ENCODE measurements at regions not wholly inside any gene's neighbourhood (a gene's known extent, or its start where the extent isn't known, plus 50 kb on each side); places are given as distances from the start of the nearest gene placed in this dataset.
"Not testable (repeated sequence)": the region's sequence is repeated elsewhere in the genome, so short reads cannot be mapped to it uniquely, and the experiment has no call there.

GRCh38 chr2:67321588-67321903, 75.6 kb upstream of the ETAA1 start:
- ChIA-PET POLR2A (no interaction called here), CTCF (no interaction called here)
- TF ChIP-seq TARDBP (IDR thresholded peaks at IDR 0.05) (no peak), ARNT (IDR thresholded peaks at IDR 0.05) (no peak)
- DNase-seq (ENCODE audit: extremely low spot score) = no peak

GRCh38 chr2:67322353-67323001, 74.7 kb upstream of the ETAA1 start:
- ChIA-PET CTCF (interaction anchor here (0.7 kb wide), 1 partner anchor 518 kb away, joined by 4 read pairs; no protein-coding TSS in a partner anchor), POLR2A (no interaction called here)
- TF ChIP-seq ZNF384 (IDR thresholded peaks at IDR 0.05) (0 out of 2 replicates have a peak, but pooled peaks have one; percentile 36), TARDBP (IDR thresholded peaks at IDR 0.05) (no peak)
- DNase-seq (ENCODE audit: extremely low spot score) = peak; percentile 57

GRCh38 chr2:67323209-67323991, 73.7 kb upstream of the ETAA1 start:
- no peak for TF ChIP-seq L3MBTL2 (conservative IDR thresholded peaks at IDR 0.05)
- TF ChIP-seq BHLHE40 (IDR thresholded peaks at IDR 0.05; ENCODE audit: borderline replicate concordance) = no peak
- no peak for TF ChIP-seq HDGF (IDR thresholded peaks at IDR 0.05; ENCODE audit: borderline replicate concordance)
- no peak for TF ChIP-seq SP1 (IDR thresholded peaks at IDR 0.05)
- TF ChIP-seq FOXA1 (IDR thresholded peaks at IDR 0.05) = no peak
- TF ChIP-seq TARDBP (IDR thresholded peaks at IDR 0.05) = no peak
- TF ChIP-seq CTBP1 (IDR thresholded peaks at IDR 0.05; ENCODE audit: borderline replicate concordance) = no peak
- no peak for TF ChIP-seq LEF1 (IDR thresholded peaks at IDR 0.05; ENCODE audit: borderline replicate concordance)
- TF ChIP-seq ARNT (IDR thresholded peaks at IDR 0.05) = no peak
- TF ChIP-seq ELF4 (IDR thresholded peaks at IDR 0.05) = no peak
- no peak for TF ChIP-seq FOXM1 (IDR thresholded peaks at IDR 0.05; ENCODE audit: borderline replicate concordance)
- no peak for TF ChIP-seq NFRKB (IDR thresholded peaks at IDR 0.05)
- TF ChIP-seq FOXK2 (IDR thresholded peaks at IDR 0.05) = no peak
- no peak for TF ChIP-seq ZNF384 (IDR thresholded peaks at IDR 0.05)
- TF ChIP-seq SUZ12 (IDR thresholded peaks at IDR 0.05) = no peak
- TF ChIP-seq PKNOX1 (IDR thresholded peaks at IDR 0.05) = no peak
- CTCF ChIA-PET = no interaction called here
- POLR2A ChIA-PET = no interaction called here
- no peak for DNase-seq (ENCODE audit: extremely low spot score)

GRCh38 chr2:67329513-67329912, 67.6 kb upstream of the ETAA1 start:
- ChIA-PET CTCF (no interaction called here), POLR2A (no interaction called here)
- no peak for DNase-seq (ENCODE audit: extremely low spot score)
- TF ChIP-seq SP1 (IDR thresholded peaks at IDR 0.05) (no peak), ZNF384 (IDR thresholded peaks at IDR 0.05) (no peak), FOXK2 (IDR thresholded peaks at IDR 0.05) (no peak), HDGF (IDR thresholded peaks at IDR 0.05; ENCODE audit: borderline replicate concordance) (no peak), L3MBTL2 (conservative IDR thresholded peaks at IDR 0.05) (no peak)

- no peak for DNase-seq (ENCODE audit: extremely low spot score)
- TF ChIP-seq SUZ12 (IDR thresholded peaks at IDR 0.05) (no peak), FOXM1 (IDR thresholded peaks at IDR 0.05; ENCODE audit: borderline replicate concordance) (no peak), FOXA1 (IDR thresholded peaks at IDR 0.05) (no peak), NFRKB (IDR thresholded peaks at IDR 0.05) (no peak), PKNOX1 (IDR thresholded peaks at IDR 0.05) (no peak), BHLHE40 (IDR thresholded peaks at IDR 0.05; ENCODE audit: borderline replicate concordance) (no peak), ZNF384 (IDR thresholded peaks at IDR 0.05) (no peak), LEF1 (IDR thresholded peaks at IDR 0.05; ENCODE audit: borderline replicate concordance) (no peak), HDGF (IDR thresholded peaks at IDR 0.05; ENCODE audit: borderline replicate concordance) (no peak), FOXK2 (IDR thresholded peaks at IDR 0.05) (no peak), TARDBP (IDR thresholded peaks at IDR 0.05) (no peak), L3MBTL2 (conservative IDR thresholded peaks at IDR 0.05) (no peak), CTBP1 (IDR thresholded peaks at IDR 0.05; ENCODE audit: borderline replicate concordance) (no peak), ELF4 (IDR thresholded peaks at IDR 0.05) (no peak), SP1 (IDR thresholded peaks at IDR 0.05) (no peak), ARNT (IDR thresholded peaks at IDR 0.05) (no peak)
- CTCF ChIA-PET = no interaction called here
- POLR2A ChIA-PET = no interaction called here
Measured at GRCh38 chr2:67329951-67330350, 67.2 kb upstream of the ETAA1 start.

GRCh38 chr2:67331419-67332086, 65.6 kb upstream of the ETAA1 start:
- CTCF ChIA-PET; POLR2A ChIA-PET; DNase-seq (ENCODE audit: extremely low spot score): not testable (repeated sequence)

GRCh38 chr2:67337903-67338302, 59.2 kb upstream of the ETAA1 start:
- no peak for TF ChIP-seq L3MBTL2 (conservative IDR thresholded peaks at IDR 0.05)
- TF ChIP-seq ELF4 (IDR thresholded peaks at IDR 0.05) = no peak
- no peak for TF ChIP-seq HDGF (IDR thresholded peaks at IDR 0.05; ENCODE audit: borderline replicate concordance)
- TF ChIP-seq TARDBP (IDR thresholded peaks at IDR 0.05) = no peak
- no peak for TF ChIP-seq CTBP1 (IDR thresholded peaks at IDR 0.05; ENCODE audit: borderline replicate concordance)
- no peak for TF ChIP-seq SUZ12 (IDR thresholded peaks at IDR 0.05)
- no peak for TF ChIP-seq ARNT (IDR thresholded peaks at IDR 0.05)
- no peak for TF ChIP-seq NFRKB (IDR thresholded peaks at IDR 0.05)
- TF ChIP-seq FOXM1 (IDR thresholded peaks at IDR 0.05; ENCODE audit: borderline replicate concordance) = no peak
- no peak for TF ChIP-seq LEF1 (IDR thresholded peaks at IDR 0.05; ENCODE audit: borderline replicate concordance)
- no peak for TF ChIP-seq ZNF384 (IDR thresholded peaks at IDR 0.05)
- TF ChIP-seq FOXA1 (IDR thresholded peaks at IDR 0.05) = no peak
- no peak for TF ChIP-seq FOXK2 (IDR thresholded peaks at IDR 0.05)
- DNase-seq (ENCODE audit: extremely low spot score) = no peak
- ChIA-PET CTCF (no interaction called here), POLR2A (no interaction called here)

Data from HEK293T (cell line).